Transverse colon (tissue), 4 donors: ENCODE measurements at regions not wholly inside any gene's neighbourhood (a gene's known extent, or its start where the extent isn't known, plus 50 kb on each side); places are given as distances from the start of the nearest gene placed in this dataset.

Experiments
- DNase-seq: peaks from one replicate; pipeline ENCODE4 v3.0.0-alpha.2; 2019
- H3K27ac ChIP-seq, 4 donors: fragments of 200-600 bp; sonication (generic); 2 replicates each; pipeline ENCODE4 v1.5.1; 2016 to 2018; ENCODE audit warnings: inconsistent platforms in 4 of 4
- H3K27me3 ChIP-seq: fragments of 200-600 bp; sonication (generic); 2 replicates; pipeline ENCODE4 v1.5.1; 2017; ENCODE audit warnings: inconsistent platforms
- H3K36me3 ChIP-seq, 4 donors: fragments of 200-600 bp; sonication (generic); 2 replicates each; pipeline ENCODE4 v1.5.1; 2017 to 2019; ENCODE audit warnings: inconsistent platforms in 4 of 4
- H3K4me1 ChIP-seq, 4 donors: fragments of 200-600 bp; sonication (generic); 2 replicates each; pipeline ENCODE4 v1.5.1; 2017 to 2020; ENCODE audit warnings: inconsistent platforms in 4 of 4
- H3K4me3 ChIP-seq, 4 donors: fragments of 200-600 bp; sonication (generic); 1 replicate in 1 of 4; 2 replicates in 3 of 4; pipeline versions ENCODE4 v1.5.1 to v1.6.1; 2017 to 2019; ENCODE audit warnings: inconsistent platforms in 4 of 4
- H3K9me3 ChIP-seq, 2 donors: fragments of 200-600 bp; sonication (generic); 2 replicates each; pipeline ENCODE4 v1.5.1; 2017 to 2019; ENCODE audit warnings: inconsistent platforms in 2 of 2
- EP300 ChIP-seq: sonication (generic); formaldehyde crosslinking; IDR thresholded peaks from one replicate; pipeline ENCODE4 v1.6.1; 2017; ENCODE audit warnings: antibody characterized with exemption, low read depth
- POLR2A ChIP-seq: fragments of 450-650 bp; IDR thresholded peaks from one replicate; pipeline ENCODE4 v1.6.1; 2016; ENCODE audit warnings: antibody characterized with exemption, mild to moderate bottlenecking, moderate library complexity
- POLR2AphosphoS5 ChIP-seq, 3 donors: sonication (generic); formaldehyde crosslinking; IDR thresholded peaks; one replicate each; pipeline ENCODE4 v1.6.1; 2016; ENCODE audit warnings: antibody characterized with exemption in 3 of 3
- WGBS, 2 donors: methylation state at CpG; one replicate each; pipeline ENCODE4 v1.1.5; 2018; ENCODE audit warnings: low coverage in 1 of 2; 5-methylcytosine and 5-hydroxymethylcytosine counted together
- in situ Hi-C, 4 donors: fragments of 200-750 bp; cut with MboI; loops; one replicate each; pipeline versions ENCODE4 v1.15.0 to v1.15.1; 2017; ENCODE audit warnings: low sequenced_read_pairs in 3 of 4, low pct_ligation_motif_present in 1 of 4, low pct_unique_long_range_greater_than_20kb in 1 of 4
- intact Hi-C: fragments of 100-400 bp; cut with DNase I; formaldehyde crosslinking; loops from one replicate; pipeline ENCODE4 v1.15.1; 2023; ENCODE audit warnings: low total_unique reads
- TF ChIP-seq, protein P1 (sequence below), 5 experiments: fragments of 200-600 bp in 3 of 5; fragments of 450-650 bp in 2 of 5; sonication (generic) in 3 of 5; IDR thresholded peaks; 1 replicate in 2 of 5; 2 replicates in 3 of 5; pipeline ENCODE4 v1.5.1; 2016 to 2017; ENCODE audit warnings: antibody characterized with exemption in 5 of 5, inconsistent platforms in 3 of 5, mild to moderate bottlenecking in 2 of 5, moderate library complexity in 1 of 5

- 73 to 100% methylated on average over 1 to 7 of the region's 7 CpGs for WGBS, 2 donors
- Histone ChIP-seq H3K4me1 (no peaks in the 10 kb centered on the region), H3K9me3 (no peaks in the 10 kb centered on the region), H3K27me3 (no peaks in the 10 kb centered on the region), H3K4me3 (no peak overlapping the region), H3K27ac (no peak overlapping the region), H3K36me3 (no peaks in the 10 kb centered on the region)
- intact Hi-C loops (no loop called here), in situ Hi-C loops (no loop called here)
- TF ChIP-seq POLR2AphosphoS5 (IDR thresholded peaks at IDR 0.05): no peak
- no peak for TF ChIP-seq POLR2A
- TF ChIP-seq, protein P1, sequence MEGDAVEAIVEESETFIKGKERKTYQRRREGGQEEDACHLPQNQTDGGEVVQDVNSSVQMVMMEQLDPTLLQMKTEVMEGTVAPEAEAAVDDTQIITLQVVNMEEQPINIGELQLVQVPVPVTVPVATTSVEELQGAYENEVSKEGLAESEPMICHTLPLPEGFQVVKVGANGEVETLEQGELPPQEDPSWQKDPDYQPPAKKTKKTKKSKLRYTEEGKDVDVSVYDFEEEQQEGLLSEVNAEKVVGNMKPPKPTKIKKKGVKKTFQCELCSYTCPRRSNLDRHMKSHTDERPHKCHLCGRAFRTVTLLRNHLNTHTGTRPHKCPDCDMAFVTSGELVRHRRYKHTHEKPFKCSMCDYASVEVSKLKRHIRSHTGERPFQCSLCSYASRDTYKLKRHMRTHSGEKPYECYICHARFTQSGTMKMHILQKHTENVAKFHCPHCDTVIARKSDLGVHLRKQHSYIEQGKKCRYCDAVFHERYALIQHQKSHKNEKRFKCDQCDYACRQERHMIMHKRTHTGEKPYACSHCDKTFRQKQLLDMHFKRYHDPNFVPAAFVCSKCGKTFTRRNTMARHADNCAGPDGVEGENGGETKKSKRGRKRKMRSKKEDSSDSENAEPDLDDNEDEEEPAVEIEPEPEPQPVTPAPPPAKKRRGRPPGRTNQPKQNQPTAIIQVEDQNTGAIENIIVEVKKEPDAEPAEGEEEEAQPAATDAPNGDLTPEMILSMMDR (IDR thresholded peaks at IDR 0.05): no peak
- no peak for TF ChIP-seq EP300
- no peak for DNase-seq
Observed at GRCh38 chr15:47872869-47873432, 155.6 kb downstream of the SEMA6D start.

DNA sequence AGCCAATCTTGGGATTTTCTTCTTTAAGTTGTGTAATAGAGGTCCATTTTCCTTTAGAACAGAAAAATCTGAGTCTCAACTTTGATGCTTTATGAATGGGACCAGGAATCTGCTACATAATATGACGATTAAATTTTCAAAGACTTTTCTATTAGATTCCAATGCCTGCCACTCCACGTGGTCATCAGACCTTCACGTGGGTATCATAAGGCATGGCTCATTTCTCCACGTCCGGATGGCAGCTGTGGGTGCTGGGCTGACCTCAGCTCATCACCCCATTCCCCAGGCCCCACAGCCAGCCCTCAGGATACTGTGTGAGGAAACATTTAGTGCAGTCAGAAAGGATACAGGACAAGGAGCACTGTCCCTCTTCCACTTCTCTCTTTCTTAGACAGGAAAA lies 159.7 kb downstream of the SEMA6D start:
- intact Hi-C loops (no loop called here), in situ Hi-C loops (no loop called here)
- Histone ChIP-seq H3K27me3 (no peaks in the 10 kb centered on the region), H3K27ac (no peak overlapping the region), H3K4me1 (no peaks in the 10 kb centered on the region), H3K36me3 (no peaks in the 10 kb centered on the region), H3K4me3 (no peak overlapping the region), H3K9me3 (no peaks in the 10 kb centered on the region)
- no peak for DNase-seq
- TF ChIP-seq POLR2AphosphoS5 (IDR thresholded peaks at IDR 0.05): no peak
- no peak for TF ChIP-seq EP300
- TF ChIP-seq, protein P1 (IDR thresholded peaks at IDR 0.05): no peak
- TF ChIP-seq POLR2A: no peak
- 78 to 93% methylated on average over 3 to 5 of the region's 5 CpGs for WGBS, 2 donors

DNA sequence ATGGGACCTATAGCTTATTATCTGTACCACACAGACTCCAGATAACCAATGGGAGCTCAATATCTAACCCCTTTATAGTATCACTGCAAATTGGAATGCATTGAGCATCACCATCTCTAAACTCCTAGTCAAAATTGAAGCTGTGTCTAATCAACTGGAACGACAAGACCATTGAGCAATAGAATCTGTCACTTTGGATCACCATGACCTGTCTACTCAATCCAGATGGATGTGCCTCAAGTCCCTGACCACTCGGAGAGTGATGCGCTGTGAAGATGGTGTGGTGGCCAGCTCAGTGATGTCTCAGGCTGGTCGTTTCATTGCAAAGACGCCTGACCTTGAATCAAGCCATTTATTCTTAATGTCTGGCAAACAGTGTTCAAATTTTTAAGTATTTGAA lies 160.5 kb downstream of the SEMA6D start:
- in situ Hi-C loops (no loop called here), intact Hi-C loops (no loop called here)
- DNase-seq: no peak
- 63 to 92% methylated on average over 2 to 5 of the region's 5 CpGs for WGBS, 2 donors
- Histone ChIP-seq H3K4me1 (no peaks in the 10 kb centered on the region), H3K27ac (no peak overlapping the region), H3K36me3 (no peaks in the 10 kb centered on the region), H3K9me3 (no peaks in the 10 kb centered on the region), H3K27me3 (no peaks in the 10 kb centered on the region), H3K4me3 (no peak overlapping the region)
- TF ChIP-seq EP300 (no peak), POLR2A (no peak), POLR2AphosphoS5 (IDR thresholded peaks at IDR 0.05) (no peak)
- TF ChIP-seq, protein P1 (IDR thresholded peaks at IDR 0.05): no peak

DNA sequence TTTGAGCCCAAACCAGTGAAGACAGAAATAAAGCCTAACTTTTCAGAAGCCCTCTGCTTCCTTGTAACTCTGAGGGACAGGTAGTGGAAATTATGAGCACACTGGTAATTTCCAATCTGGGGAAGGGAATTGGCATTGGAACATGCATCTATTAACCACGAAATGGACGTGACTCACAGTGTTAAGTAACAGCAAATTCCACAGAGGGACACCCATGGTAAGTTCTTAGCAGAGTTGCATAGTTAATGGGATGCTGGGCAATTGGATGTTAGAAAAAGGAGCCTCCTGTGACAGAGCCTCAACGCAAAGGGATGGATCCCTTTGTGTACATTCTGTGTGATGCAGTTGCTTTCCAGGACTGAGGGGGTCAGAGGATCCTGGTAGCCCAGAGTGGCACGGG lies 168.6 kb downstream of the SEMA6D start:
- TF ChIP-seq POLR2A (no peak), POLR2AphosphoS5 (IDR thresholded peaks at IDR 0.05) (no peak), EP300 (no peak)
- TF ChIP-seq, protein P1 (IDR thresholded peaks at IDR 0.05): no peak
- H3K27me3 ChIP-seq: no peaks in the 10 kb centered on the region
- no peaks in the 10 kb centered on the region for H3K36me3 ChIP-seq
- no peak for DNase-seq
- no peaks in the 10 kb centered on the region for H3K4me1 ChIP-seq
- no peak overlapping the region for H3K27ac ChIP-seq
- H3K9me3 ChIP-seq: no peaks in the 10 kb centered on the region
- intact Hi-C loops: no loop called here
- in situ Hi-C loops: no loop called here
- H3K4me3 ChIP-seq: no peak overlapping the region
- WGBS, 2 donors: 73 to 85% methylated on average over 2 to 4 of the region's 4 CpGs
